SHP77 (cell line): ENCODE measurements at regions not wholly inside any gene's neighbourhood (a gene's known extent, or its start where the extent isn't known, plus 50 kb on each side); places are given as distances from the start of the nearest gene placed in this dataset.

ENCODE experiments used
- DNase-seq, 2 experiments: peaks; one replicate each; lab custom pipeline; 2025; lab: John Stamatoyannopoulos, UW

DNA sequence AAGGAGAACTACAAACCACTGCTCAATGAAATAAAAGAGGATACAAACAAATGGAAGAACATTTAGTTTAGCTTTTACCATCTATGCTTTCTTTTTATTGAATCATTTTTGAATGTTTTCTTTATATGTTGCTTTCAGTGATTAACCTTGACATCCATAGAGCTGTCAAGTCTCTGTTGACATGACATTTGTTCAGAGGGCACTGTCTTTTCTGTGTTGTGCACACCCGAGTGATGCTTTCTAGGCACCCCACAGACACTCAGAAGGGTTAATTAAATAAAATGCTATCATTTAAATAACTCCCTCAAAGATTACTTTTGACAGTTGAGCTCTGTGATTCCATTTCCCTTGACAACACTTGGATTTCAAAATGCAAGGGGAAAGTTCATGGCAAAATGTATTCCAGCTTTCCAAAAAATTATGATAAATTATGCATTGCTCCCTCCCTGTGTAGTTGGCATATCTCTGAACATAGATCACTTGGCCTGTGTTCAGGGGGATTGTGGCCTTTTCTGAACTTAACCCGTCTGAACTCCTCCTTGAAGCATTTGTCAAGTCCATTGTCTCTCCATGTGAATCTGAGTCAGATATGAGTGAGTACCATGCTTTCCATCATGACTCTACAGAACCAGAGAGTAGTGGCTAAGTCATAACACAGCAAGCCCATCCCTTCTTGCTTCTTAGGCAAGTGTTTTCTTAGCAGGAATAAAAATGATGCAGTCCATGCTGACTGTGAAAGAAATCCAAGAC lies 372.6 kb downstream of the RPRM start:
- DNase-seq = no peak

- no peak for DNase-seq
These were observed 377.4 kb downstream of the RPRM start for GRCh38 chr2:153101187-153101586.

DNA sequence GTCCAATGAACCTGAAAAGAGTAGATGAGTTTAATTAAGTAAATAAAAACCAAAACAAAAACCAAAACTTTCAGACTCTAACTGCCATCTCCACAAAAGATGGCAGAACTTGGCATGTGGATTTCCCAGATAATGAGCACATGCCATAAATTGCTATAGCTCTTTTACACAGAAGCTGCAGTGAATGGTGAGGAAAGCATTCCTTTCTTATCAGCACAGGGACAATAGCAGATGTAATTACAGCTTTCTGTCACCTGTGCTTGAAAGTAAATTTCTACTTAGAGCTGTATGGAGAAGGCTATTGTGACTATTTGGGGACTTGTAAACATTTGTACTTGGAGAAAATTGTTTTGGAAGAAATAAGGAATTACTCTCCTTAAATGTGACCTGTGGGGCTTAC lies 378.4 kb downstream of the RPRM start:
- no peak for DNase-seq

DNA sequence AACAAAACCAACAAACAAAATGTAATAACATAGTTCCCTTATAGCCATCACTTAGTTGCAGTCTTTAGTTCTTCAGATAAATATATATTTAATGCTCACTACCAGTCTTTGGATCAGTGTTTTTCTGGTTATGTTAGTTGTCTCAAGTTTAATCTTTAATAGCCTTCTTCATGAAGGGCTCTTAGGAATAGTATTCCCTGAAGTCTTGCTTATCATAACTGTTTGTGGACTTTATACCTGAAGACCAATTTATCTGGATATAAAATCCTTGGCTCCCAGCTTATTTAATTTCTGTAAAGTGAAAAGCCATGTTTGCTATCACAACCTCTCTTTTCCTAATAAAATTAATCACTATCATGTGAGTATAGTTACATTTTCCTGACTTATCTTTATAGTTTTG lies 379.7 kb downstream of the ARL6IP6 start:
- DNase-seq = no peak

DNA sequence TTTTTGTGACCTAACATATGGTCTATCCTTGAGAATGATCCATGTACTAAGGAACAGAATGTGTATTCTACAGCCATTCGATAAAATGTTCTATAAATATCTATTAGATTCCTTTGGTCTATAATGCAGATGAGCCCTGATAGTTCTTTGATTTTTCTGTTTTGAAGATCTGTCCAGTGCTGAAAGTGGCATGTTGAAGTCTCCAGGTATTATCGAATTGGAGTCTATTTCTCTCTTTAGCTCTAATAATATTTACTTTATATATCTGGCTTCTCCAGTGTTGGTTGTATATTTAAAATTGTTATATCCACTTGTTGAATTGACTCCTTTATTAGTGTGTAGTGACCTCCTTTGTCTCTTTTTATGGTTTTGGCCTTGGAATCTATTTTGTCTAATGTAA lies 377.9 kb downstream of the ARL6IP6 start:
- no peak for DNase-seq

GRCh38 chr2:153091344-153091743 lies 372.9 kb downstream of the ARL6IP6 start:
- no peak for DNase-seq

GRCh38 chr2:153079315-153079714 lies 360.9 kb downstream of the ARL6IP6 start:
- DNase-seq = no peak

DNA sequence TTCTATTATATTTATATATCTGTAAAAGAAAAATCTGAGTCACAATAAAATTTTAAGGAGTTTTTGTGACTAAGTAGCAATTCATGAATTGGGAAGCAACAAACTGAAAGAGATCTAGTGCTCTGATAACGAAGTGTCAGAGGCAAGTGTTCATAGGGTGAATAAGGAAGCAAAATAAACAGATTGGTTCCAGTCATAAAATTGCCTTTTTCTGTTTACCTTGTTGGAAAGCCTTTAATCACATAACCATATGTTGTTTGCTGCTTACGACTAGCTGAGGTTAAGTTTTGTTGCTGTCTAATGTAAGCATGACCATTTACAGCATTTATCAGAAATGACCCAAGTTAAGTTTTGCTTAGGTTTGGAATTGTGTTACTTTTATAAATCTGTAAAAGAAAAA lies 358.9 kb downstream of the ARL6IP6 start:
- no peak for DNase-seq

DNA sequence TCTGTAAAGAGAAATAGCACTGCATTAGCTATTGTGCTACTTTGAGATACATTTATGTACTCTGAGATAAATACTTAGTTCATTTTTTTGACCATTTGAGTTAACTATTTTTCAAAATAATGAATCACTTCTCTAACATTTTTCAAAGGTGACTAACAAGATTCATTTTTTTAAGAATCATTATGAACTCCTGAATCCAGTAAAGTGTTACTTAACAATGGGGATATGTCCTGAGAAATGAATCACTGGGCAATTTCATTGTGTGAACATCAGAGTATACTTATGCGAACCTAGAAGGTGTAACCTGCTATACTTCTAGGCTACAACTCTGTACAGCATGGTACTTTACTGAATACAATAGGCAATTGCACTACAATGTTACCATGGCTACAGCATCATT lies 355.8 kb downstream of the ARL6IP6 start:
- no peak for DNase-seq

DNA sequence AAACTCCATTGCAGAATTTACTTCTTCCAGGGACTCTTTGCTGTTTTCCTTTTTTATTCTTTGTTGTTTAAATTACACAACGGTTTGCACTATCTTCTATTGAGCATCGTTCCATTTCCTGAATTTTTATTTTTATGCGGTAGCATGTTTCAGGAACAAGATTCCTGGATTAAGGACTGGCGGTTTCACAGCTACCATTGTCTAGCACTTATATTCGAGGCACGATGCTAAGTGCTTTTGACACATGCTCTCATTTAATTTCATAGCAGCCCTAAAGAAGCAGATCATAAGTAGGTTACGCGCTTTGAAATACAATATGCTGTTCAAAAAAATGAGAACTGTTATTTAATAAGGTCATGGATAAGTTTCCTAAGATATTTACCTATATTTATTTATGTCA lies 354.4 kb downstream of the ARL6IP6 start:
- DNase-seq = no peak

DNA sequence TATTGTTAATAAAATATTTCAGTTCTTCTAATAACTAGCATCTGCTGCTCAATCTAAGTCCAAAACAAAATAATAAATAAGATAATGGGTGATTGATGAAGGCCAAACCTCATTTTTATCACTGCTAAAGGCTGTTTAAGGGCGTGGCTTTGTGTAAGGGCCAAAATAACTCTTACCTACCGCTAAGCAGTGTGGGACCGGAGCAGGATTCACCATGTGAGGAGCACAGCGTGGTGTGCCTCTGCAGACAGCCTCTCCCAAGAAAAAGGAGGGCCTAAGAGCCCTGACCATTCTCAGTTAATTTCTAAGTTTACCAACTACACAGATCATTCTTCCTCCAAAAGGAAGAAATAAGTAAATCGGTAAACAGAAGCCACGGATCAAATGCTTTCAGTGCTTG lies 353.7 kb downstream of the ARL6IP6 start:
- no peak for DNase-seq

DNA sequence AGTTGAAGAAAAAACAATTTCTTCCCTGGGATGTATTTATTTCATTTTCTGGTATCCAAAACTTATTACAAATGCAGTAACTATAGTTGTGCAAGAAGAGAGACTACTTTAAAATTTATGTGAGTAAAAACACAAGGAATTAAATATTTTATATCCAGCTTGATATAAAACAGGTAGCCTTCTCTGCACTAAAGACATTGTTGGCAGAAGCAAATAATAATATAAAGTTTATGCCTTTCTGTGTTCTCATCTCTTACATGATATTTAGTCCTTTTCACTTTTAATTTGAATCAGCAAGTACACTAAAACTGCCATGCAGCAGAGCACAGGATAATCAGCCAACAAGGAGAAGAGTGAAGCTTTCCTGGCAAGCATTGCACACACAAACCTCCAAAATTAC lies 352.7 kb downstream of the ARL6IP6 start:
- DNase-seq = no peak

DNA sequence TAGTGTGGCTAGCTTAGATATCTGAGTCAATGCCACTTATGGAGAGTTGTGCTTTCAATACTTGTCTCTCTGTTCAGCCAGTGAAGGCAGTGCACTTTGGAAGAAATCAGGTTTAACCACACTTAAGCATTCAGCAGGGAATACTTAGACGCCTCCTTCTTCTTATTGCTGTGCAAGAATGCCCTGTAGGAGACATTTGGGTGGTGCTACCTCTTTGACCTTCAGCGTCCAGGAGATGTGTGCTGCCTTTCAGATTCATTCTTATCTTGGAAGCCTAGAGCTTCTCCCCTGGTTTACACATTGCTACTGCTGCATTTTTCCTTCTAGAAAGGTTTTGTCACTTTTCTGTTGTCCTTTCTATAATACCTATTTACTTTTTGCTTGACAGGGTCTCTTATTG lies 350.5 kb downstream of the ARL6IP6 start:
- no peak for DNase-seq

DNA sequence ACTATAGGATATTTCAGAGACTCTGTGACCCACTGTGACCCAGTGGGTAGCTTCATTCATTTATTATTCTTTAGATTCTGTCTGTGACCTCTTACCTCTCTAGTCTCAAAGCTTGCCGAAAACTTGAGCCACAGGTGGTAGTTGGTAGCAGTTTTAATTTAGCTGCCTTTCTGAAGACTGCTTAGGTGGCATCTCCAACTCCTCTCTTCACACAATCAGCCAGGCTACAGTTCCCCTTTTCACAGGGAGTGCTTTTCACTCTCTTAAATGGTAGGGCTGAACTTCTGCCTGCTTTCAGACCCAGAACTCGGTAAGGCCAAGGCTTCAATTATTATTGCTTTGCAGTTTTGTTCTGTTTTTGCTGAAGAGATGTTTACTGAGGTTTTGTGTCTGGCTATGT lies 349.6 kb downstream of the ARL6IP6 start:
- no peak for DNase-seq

DNA sequence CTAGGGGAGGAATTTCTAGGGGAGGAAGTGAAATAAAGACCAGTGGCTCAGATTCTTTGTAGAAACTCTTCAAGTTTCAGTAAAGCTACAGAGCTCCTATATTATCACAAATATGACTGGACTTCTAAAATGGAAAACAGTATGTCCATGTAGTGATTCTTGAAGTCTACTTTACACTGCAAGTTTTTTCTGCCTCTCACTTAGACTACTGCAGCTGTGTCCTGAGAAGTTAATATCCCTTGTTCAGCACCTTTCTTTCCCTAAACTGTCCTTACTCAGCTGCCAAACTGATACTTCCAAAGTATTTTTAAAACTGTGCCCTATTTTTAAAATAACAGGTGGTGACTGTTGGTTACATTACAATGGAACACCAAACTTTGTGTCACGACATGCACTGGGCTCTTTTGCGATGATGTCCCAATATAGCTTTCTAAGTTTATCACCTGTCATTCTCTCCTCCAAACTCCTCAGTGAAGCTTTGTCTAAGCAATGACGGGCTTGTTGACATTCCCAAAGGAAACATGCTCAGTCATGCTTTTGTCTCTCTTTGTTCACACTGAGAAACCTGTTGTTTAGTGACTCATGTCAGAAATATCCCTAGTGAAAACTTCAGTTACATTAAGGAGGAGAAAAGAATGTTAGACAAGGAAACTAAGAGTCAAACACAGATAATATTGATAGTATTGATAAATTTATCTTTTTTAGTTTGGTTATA lies 341.1 kb downstream of the ARL6IP6 start:
- peak in 1 of 2 experiments; percentile 1 for DNase-seq

DNA sequence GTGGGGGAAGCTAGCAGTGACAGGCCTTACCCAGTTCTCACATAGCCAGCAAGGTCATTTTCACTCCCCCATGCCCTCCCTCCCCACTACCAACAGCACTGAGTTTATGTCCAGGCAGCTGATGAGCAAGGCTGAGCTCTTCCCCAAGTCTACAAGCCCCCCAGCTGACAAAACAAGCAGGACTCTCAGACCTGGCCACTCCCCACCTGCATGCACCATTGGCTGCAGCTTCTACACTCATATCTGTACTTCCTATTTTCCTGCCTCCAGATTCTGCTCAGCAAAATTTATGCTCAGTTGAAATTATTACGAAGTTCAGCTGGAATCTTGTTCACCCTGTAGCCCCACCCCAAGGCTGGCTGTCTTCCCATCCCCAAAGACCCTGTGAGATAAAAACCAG lies 339.3 kb downstream of the ARL6IP6 start:
- DNase-seq = no peak

- no peak for DNase-seq
These were observed 336.8 kb downstream of the ARL6IP6 start for GRCh38 chr2:153055182-153055581.

GRCh38 chr2:153052807-153053559 lies 334.6 kb downstream of the ARL6IP6 start:
- no peak for DNase-seq

GRCh38 chr2:153047220-153047619 lies 328.8 kb downstream of the ARL6IP6 start:
- no peak for DNase-seq

GRCh38 chr2:153043385-153043784 lies 325.0 kb downstream of the ARL6IP6 start:
- no peak for DNase-seq

- DNase-seq = no peak
These were observed 310.2 kb downstream of the ARL6IP6 start for GRCh38 chr2:153028626-153029025.

DNA sequence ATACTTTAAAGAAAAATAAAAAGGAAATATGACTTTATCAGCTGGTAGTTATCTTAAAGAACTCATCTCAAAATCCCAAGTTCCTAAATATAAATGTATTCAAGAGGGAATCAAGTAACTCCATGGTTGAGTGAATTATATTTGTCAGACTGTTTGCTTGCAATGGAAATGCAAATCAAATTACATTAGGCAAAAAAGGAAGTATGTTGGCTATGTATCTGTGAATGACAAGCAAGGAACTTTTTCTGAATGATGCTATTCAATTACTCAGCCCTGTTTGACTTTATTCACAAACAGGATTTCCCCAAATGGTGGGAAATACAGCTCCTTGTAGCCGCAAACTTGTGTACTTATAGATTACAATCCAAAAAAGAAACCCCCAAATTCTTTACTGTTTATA lies 309.1 kb downstream of the ARL6IP6 start:
- DNase-seq = no peak

DNA sequence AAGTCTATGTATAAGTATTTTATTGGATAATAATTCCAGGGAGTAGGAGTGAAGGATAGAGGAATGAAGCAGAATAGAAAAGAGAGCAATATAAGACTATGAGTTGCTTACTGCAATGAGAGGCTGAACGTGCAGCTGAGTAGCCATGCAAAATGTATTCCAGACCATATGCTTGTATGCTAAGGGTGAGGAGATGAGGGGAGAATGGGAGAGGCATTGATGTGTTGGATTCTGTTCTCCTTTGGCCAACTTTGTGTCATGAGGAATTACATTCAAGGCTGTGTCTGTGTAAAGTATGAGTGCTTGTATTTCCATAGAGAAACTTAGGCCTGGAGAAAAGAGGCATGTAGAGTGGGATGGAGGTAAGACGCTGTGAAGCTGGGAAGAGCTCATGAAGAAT lies 301.8 kb downstream of the ARL6IP6 start:
- no peak for DNase-seq
